ENCODE measurements at regions not wholly inside any gene's neighbourhood (a gene's known extent, or its start where the extent isn't known, plus 50 kb on each side); places are given as distances from the start of the nearest gene placed in this dataset.

- no peaks in the 10 kb centered on the region for H3K79me2 ChIP-seq (ENCODE audit: control insufficient read depth, insufficient read depth, low read length)
- no peaks in the 10 kb centered on the region for H3K27me3 ChIP-seq (ENCODE audit: control insufficient read depth, insufficient read depth, low read length)
- no peak overlapping the region for H3K27ac ChIP-seq (ENCODE audit: insufficient read depth, low read length)
- H2AFZ ChIP-seq (ENCODE audit: low read length), result no peak overlapping the region
- H4K20me1 ChIP-seq (ENCODE audit: control insufficient read depth, extremely low read depth, insufficient read depth, low read length), result no peaks in the 10 kb centered on the region
- no peaks in the 10 kb centered on the region for H3K4me1 ChIP-seq (ENCODE audit: control insufficient read depth, extremely low read depth, insufficient read depth, low read length)
- TF ChIP-seq CTCF (conservative IDR thresholded peaks at IDR 0.05 in 1 of 2, IDR thresholded peaks at IDR 0.05 in 1 of 2; ENCODE audit: low read depth in 1 of 2, low read length in 2 of 2) (no peak), EZH2 (IDR thresholded peaks at IDR 0.05; ENCODE audit: low read length, missing control alignments) (no peak)
- H3K4me2 ChIP-seq (ENCODE audit: extremely low read depth, insufficient read depth, low read length), result no peak overlapping the region
- no peak overlapping the region for H3K4me3 ChIP-seq (replicated peaks in 1 of 4; ENCODE audit: control extremely low read depth in 1 of 4, insufficient read depth in 1 of 4, low read depth in 3 of 4, low read length in 4 of 4)
- H3K36me3 ChIP-seq (ENCODE audit: control insufficient read depth, insufficient read depth, low read length), result no peaks in the 10 kb centered on the region
- H3K9ac ChIP-seq (ENCODE audit: insufficient read depth, low read length), result no peak overlapping the region
- no peak for DNase-seq (ENCODE audit: low read depth in 2 of 2)
- H3K9me3 ChIP-seq (ENCODE audit: control insufficient read depth, insufficient read depth, low read depth, low read length), result no peaks in the 10 kb centered on the region
Measured at GRCh38 chr16:56116577-56116964, 74.7 kb upstream of the GNAO1 start.

GRCh38 chr16:56115817-56116576 lies 75.3 kb upstream of the GNAO1 start:
- H3K4me2 ChIP-seq (ENCODE audit: extremely low read depth, insufficient read depth, low read length), result no peak overlapping the region
- no peaks in the 10 kb centered on the region for H3K36me3 ChIP-seq (ENCODE audit: control insufficient read depth, insufficient read depth, low read length)
- H3K4me3 ChIP-seq (replicated peaks in 1 of 4; ENCODE audit: control extremely low read depth in 1 of 4, insufficient read depth in 1 of 4, low read depth in 3 of 4, low read length in 4 of 4), result no peak overlapping the region
- H3K4me1 ChIP-seq (ENCODE audit: control insufficient read depth, extremely low read depth, insufficient read depth, low read length), result no peaks in the 10 kb centered on the region
- TF ChIP-seq EZH2 (IDR thresholded peaks at IDR 0.05; ENCODE audit: low read length, missing control alignments) (no peak), CTCF (conservative IDR thresholded peaks at IDR 0.05 in 1 of 2, IDR thresholded peaks at IDR 0.05 in 1 of 2; ENCODE audit: low read depth in 1 of 2, low read length in 2 of 2) (no peak)
- no peaks in the 10 kb centered on the region for H3K79me2 ChIP-seq (ENCODE audit: control insufficient read depth, insufficient read depth, low read length)
- no peak for DNase-seq (ENCODE audit: low read depth in 2 of 2)
- H3K9me3 ChIP-seq (ENCODE audit: control insufficient read depth, insufficient read depth, low read depth, low read length), result no peaks in the 10 kb centered on the region
- H3K27ac ChIP-seq (ENCODE audit: insufficient read depth, low read length), result no peak overlapping the region
- no peaks in the 10 kb centered on the region for H3K27me3 ChIP-seq (ENCODE audit: control insufficient read depth, insufficient read depth, low read length)
- H3K9ac ChIP-seq (ENCODE audit: insufficient read depth, low read length), result no peak overlapping the region
- no peaks in the 10 kb centered on the region for H4K20me1 ChIP-seq (ENCODE audit: control insufficient read depth, extremely low read depth, insufficient read depth, low read length)
- H2AFZ ChIP-seq (ENCODE audit: low read length), result no peak overlapping the region

- H3K9ac ChIP-seq (ENCODE audit: insufficient read depth, low read length), result no peak overlapping the region
Measured at GRCh38 chr16:56113223-56113622, 78.1 kb upstream of the GNAO1 start.

More at GRCh38 chr16:56113223-56113622, 78.1 kb upstream of the GNAO1 start:
- H3K4me3 ChIP-seq (replicated peaks in 1 of 4; ENCODE audit: control extremely low read depth in 1 of 4, insufficient read depth in 1 of 4, low read depth in 3 of 4, low read length in 4 of 4), result no peak overlapping the region
- H3K27ac ChIP-seq (ENCODE audit: insufficient read depth, low read length), result no peak overlapping the region
- H4K20me1 ChIP-seq (ENCODE audit: control insufficient read depth, extremely low read depth, insufficient read depth, low read length), result no peaks in the 10 kb centered on the region
- H2AFZ ChIP-seq (ENCODE audit: low read length), result no peak overlapping the region
- TF ChIP-seq CTCF (conservative IDR thresholded peaks at IDR 0.05 in 1 of 2, IDR thresholded peaks at IDR 0.05 in 1 of 2; ENCODE audit: low read depth in 1 of 2, low read length in 2 of 2) (no peak), EZH2 (IDR thresholded peaks at IDR 0.05; ENCODE audit: low read length, missing control alignments) (no peak)
- no peak for DNase-seq (ENCODE audit: low read depth in 2 of 2)
- no peaks in the 10 kb centered on the region for H3K79me2 ChIP-seq (ENCODE audit: control insufficient read depth, insufficient read depth, low read length)
- H3K27me3 ChIP-seq (ENCODE audit: control insufficient read depth, insufficient read depth, low read length), result no peaks in the 10 kb centered on the region
- H3K4me2 ChIP-seq (ENCODE audit: extremely low read depth, insufficient read depth, low read length), result no peak overlapping the region
- H3K36me3 ChIP-seq (ENCODE audit: control insufficient read depth, insufficient read depth, low read length), result no peaks in the 10 kb centered on the region
- H3K4me1 ChIP-seq (ENCODE audit: control insufficient read depth, extremely low read depth, insufficient read depth, low read length), result no peaks in the 10 kb centered on the region
- H3K9me3 ChIP-seq (ENCODE audit: control insufficient read depth, insufficient read depth, low read depth, low read length), result no peaks in the 10 kb centered on the region
